LNCaP clone FGC (cell line): ENCODE measurements at regions not wholly inside any gene's neighbourhood (a gene's known extent, or its start where the extent isn't known, plus 50 kb on each side); places are given as distances from the start of the nearest gene placed in this dataset.

Experiments
- DNase-seq: peaks from one replicate; pipeline ENCODE4 v3.0.0-alpha.2; 2011; ENCODE audit warnings: low read depth
- H3K4me3 ChIP-seq: 2 replicates; pipeline ENCODE4 v1.5.1; 2011; ENCODE audit warnings: mild to moderate bottlenecking, low read depth, low read length, control low read depth
- CTCF ChIP-seq: IDR thresholded peaks from 2 replicates; pipeline ENCODE4 v1.5.1; 2012; ENCODE audit warnings: mild to moderate bottlenecking; ENCODE audit not compliant: control insufficient read depth, insufficient read depth; ENCODE audit errors: extremely low read depth

- H3K4me3 ChIP-seq: no peak overlapping the region
- TF ChIP-seq CTCF: no peak
- no peak for DNase-seq
Measured at GRCh38 chr12:107369006-107369405, 275.7 kb upstream of the CRY1 start.

- no peak overlapping the region for H3K4me3 ChIP-seq
- no peak for TF ChIP-seq CTCF
- no peak for DNase-seq
Measured at GRCh38 chr12:107369679-107370078, 276.3 kb upstream of the CRY1 start.

DNA sequence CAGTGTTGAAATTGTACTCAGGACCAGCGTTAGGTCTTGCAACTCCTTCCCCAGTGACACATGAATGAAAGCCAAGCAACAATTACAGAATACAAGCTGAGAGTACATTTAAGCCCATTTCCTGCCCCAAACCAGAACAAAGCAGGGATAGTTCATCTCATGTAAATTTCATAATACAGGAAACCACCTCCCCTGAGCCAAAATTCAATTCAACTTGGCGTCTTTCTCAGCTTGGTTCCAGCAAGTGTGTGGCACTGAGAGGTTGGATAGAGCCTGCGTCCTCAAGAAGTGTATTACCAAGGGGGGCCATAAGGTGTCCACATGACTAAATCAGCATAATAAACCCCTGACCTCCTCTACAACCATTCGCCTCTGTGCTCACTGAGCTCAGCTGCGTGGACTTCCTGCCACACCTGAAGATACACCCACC is 278.9 kb upstream of the CRY1 start:
- TF ChIP-seq CTCF: no peak
- no peak for DNase-seq
- no peak overlapping the region for H3K4me3 ChIP-seq

- no peak overlapping the region for H3K4me3 ChIP-seq
- no peak for DNase-seq
- TF ChIP-seq CTCF: no peak
Measured at GRCh38 chr12:107373238-107373809, 280.0 kb upstream of the CRY1 start.

DNA sequence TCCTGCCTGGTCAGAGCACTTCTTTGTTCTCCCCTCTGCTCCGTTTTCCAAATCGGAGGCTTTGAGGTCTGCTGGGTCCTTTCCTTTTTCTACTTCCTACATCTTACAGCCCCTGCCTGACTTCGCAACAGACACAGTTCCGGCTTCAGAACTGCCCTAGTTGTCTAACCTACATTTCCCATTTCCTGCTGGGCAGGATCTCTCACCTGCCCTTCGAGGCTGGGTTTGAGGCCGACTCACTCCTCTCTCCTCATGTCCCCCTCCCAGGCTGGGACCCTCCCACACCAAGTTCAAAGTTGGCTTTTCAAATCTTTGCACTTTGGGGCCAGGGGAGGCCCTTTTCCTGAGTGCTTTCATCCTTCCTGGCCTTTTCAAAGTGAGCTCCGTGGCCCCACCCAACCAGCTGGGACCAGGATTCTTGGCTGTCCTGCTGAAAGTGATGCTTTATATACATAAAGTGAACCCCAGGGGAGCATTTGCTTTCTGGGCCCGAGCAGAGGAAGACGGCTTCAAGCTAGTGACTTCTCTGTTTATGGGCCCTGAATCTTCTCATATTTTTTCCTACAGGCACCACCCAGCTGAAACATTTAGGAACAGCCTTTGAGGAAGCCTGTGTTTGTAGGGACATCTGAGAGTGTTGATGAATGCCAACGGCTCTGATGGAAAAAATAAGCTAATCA is 281.0 kb upstream of the CRY1 start:
- no peak overlapping the region for H3K4me3 ChIP-seq
- no peak for TF ChIP-seq CTCF
- DNase-seq: no peak

GRCh38 chr12:107375231-107375630 is 281.9 kb upstream of the CRY1 start:
- no peak for DNase-seq
- no peak overlapping the region for H3K4me3 ChIP-seq
- TF ChIP-seq CTCF: no peak
